ENCODE measurements at regions not wholly inside any gene's neighbourhood (a gene's known extent, or its start where the extent isn't known, plus 50 kb on each side); places are given as distances from the start of the nearest gene placed in this dataset.

DNA sequence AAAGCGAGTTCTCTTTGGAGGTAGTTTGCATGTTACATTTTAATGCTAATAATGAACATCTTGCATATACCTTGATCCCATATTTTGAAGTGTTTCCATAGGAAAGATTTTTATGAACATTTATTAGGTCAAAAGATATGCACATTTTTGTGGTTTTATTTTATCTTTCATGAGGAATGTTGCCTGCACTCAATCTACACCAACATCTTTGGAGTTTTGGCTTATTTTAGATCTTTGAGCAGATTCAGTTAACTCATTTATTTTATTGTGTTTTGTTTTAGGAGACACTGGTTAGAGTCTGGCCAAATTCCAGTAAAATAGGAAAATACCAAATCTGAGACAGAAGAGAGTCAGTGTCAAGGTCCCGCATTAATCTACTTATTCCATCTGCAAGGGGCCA is 540.9 kb downstream of the RNF144A start:
- DNase-seq (ENCODE audit: low spot score), result no peak

DNA sequence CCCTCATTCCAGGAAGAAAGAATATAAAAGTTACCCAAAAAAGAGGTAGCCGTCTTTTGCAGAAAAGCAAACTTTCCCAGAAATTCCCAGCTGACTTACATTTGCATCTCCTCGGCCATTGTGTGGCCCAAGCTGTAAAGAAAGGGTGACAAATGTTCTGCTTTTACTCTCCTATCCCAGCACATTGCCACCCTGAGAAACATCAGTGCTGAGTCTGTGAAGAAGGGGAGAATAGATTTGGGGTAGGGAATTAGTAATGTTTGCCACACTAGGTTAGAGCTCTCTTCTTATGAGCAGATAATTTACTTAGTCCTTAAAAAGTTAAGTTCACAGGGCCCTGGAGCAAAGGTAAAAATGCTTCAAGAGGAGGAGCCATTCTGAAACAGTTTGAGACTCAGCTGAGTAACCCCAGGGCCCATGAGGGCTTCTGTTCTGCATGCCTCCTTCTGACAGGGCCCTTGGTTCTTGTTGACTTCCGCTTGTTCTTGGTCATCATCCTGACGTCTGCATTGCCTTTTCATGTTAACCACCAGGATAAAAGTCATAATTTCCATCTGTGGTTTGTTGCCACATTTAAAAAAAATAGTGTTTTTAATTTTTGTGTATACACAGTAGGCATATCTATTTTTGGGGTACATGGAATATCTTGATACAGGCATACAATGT is 550.7 kb downstream of the RNF144A start:
- no peak for DNase-seq (ENCODE audit: low spot score)

DNA sequence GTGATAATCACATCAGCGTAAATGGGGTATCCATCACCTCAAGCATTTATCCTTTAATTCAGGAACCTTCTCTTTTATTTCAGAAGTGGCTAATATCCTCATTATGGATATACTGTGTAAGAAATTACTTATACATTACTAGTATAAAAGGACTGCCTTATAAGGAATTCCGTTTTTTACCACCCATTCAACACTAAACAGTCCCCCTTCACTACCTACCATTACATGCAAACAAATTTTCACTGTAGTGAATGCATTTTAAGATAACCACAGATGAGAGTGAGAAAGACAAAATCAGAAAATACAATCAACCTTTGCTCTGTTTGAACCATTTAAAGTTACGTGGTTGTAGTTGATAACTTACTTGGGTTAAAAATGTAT is 551.2 kb downstream of the RNF144A start:
- no peak for DNase-seq (ENCODE audit: low spot score)

DNA sequence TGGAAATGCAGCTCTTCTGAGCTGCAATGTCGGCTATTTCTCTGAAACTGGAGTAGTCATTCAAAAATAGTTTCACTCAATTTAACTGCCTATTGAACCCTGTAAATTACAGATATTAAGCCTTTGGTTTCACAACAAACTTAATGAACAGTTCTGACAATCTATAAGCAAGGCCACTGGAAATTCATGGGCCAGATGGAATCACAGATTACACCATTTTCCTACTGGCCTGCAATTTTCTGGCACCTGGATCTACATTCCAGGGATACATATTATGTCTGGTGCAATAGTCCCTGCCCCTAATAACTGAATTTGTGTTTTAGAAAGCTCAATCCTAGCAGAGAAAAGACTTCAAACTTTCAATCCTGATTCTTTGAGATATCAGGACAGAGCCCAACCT is 551.7 kb downstream of the RNF144A start:
- no peak for DNase-seq (ENCODE audit: low spot score)

DNA sequence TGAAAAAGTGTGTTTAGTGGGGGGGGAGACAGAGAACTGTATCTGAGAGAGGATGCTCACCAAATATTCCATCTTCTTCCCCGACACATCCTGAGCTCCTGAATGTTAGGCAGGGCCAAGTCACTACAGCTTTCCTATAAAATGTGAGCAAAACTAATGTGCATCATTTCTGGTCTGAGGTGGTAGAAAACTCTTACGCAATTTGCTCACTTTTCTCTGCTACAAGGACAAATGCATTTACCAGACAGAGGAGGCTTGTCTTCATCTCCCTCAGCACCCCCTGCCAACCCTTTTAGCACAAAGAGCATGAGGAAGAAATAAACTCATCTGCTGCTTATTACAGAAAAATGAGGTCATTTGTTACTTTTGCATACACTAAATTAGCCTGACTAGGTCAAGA is 554.0 kb downstream of the RNF144A start:
- no peak for DNase-seq (ENCODE audit: low spot score)

DNA sequence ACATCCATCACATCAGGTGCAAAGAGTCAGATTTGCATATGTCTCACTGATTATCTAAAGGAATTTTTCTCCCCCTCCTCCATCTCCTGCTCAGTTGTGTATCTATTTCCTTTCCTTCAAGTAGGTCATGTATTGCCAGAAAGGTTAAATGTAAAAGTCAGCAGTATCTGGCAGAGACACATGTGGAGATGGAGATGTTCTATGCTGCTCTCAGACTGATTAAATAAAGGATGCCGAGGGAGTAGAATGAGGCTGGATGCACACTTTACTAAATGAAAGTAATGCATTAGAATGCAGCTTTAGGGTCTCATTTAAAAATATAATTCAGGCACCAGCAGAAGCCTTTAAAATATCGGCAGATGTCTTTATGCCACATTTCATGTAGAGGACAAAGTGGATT is 555.3 kb downstream of the RNF144A start:
- no peak for DNase-seq (ENCODE audit: low spot score)

DNA sequence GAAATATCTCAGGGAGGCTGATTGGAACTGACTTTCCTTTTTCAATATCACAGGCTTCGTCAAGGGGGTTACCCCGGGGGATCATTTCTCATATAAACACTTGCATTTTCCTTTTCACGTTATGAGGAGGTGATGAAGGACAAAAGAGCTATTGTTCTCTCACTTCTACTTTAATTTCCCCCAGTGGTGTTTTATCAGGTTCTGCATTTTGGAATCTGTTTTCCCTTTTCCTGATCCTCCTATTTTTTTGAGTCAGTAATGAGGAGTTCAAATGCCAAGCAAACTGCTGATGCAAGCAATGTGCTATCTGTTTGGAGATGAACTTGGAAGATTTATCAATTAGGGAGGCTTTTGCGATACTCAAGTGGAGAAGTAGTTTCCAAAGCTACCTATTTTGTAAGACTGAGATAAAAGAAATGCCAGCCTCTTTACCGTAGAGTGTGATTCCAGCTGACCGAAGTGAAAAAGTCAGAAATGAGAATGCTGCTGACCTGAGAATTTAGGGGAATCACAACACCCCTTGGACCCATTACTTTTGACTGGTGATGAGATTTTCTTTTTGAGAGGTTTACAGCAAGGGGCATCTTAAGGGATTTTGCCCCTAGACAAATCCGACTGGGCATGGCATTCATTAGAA is 556.0 kb downstream of the RNF144A start:
- no peak for DNase-seq (ENCODE audit: low spot score)

DNA sequence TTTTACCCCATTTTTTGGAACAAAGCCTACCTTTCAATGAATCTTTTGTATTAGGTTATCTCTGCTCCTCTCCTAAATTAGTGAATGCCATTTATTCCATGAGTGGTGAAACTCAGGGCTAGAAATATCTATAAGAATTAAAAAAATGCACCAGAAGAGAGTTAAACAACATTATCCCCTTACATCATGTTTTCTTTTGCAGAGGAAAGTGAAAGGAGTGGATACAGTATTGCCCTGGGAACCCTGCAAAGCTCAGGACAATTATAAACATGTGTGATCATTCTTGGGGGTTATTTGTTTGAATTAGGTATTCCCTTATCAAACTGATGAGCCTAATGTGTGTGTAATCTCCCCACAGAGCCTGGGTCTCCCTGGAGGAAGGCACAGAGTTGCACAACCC is 559.2 kb downstream of the RNF144A start:
- no peak for DNase-seq (ENCODE audit: low spot score)

DNA sequence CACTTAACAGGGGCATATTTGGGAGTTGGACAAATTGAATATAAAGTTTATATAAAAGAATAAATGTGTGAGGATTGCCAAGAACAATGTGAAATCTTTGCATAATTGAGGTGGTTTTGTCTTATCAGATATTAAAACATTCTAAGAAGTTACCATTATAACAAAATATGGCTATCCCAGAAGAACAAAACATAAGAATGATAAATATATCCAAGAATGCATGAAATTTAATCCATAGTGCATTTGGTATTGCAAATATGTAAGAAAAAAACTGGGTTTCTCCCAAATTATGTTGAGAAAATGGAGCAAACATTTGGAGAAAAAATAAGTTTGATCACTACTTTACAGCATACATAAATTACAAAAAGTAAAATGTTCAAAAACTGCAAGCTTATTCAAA is 562.4 kb downstream of the RNF144A start:
- no peak for DNase-seq (ENCODE audit: low spot score)

DNA sequence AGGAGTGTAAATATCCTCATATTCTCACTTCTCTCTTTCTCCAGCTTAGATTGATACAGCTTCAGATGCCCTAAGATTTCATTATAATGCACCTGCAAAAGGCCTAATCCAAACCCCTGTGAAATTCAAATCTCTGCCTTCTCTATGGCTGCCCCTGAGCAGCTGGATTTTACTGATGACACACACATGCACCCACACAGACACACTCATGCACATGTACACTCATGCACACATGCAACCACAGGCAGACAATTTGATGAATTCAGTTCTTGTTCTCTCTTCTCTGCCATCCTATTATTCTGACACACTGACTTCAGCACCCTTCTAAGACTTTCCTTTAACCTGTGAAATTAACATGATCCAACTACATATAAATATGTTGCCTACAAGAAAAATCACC is 563.2 kb downstream of the RNF144A start:
- no peak for DNase-seq (ENCODE audit: low spot score)

DNA sequence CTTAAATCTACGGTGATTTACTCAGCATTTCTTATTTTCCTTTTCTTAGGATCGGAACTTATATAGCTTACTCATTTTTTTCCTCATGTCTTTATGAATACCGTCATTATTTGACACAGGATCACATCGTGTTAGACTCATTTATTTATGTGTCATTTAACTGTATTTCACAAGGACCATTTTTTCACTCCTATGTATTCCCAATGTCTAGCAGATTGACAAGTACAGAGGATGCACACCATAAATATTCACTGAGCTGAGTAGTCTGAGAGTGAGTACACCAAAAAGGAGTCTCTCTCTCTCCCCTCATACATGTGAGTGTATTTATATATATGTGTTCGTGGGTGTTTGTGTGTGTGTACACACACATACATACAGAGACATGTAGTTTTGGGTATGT is 573.5 kb downstream of the RNF144A start:
- DNase-seq (ENCODE audit: low spot score), result no peak

DNA sequence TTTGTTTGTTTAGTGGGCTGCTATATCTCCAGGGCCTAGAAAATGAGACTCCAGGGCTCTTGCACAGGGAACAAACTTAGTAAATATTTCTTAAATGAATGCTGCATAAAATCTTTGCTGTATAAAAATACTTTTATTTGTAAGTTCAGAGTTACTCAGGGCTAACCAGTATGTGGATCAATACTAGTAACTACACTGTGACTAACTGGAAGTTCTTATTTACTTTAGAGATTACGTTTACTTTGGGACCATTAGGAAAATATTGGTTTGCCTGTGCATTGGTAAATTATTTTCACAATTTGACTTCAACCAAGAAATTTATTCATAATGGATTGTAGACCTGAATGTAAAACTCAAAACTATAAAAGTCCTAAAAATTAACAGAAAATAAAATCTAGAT is 575.5 kb downstream of the RNF144A start:
- DNase-seq (ENCODE audit: low spot score), result no peak

DNA sequence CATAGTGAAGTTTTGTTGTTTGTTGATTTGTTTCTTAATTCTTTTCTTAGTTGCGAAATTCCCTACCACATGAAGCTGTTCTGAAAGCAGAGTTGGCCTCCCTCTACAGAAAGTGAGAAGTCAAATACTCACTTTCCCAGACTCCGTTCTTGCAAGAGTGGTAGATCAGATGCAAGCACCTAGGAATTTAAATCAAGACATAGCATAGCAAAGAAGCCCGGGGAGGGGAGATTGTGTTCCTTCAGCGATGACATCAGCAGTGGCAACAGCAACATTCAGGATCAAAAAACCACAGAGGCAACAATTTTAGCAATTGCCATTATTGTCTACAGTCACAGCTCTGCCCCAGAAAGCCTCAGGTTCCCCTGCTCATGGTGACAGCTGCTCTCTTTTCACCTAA is 580.0 kb downstream of the RNF144A start:
- DNase-seq (ENCODE audit: low spot score), result no peak

DNA sequence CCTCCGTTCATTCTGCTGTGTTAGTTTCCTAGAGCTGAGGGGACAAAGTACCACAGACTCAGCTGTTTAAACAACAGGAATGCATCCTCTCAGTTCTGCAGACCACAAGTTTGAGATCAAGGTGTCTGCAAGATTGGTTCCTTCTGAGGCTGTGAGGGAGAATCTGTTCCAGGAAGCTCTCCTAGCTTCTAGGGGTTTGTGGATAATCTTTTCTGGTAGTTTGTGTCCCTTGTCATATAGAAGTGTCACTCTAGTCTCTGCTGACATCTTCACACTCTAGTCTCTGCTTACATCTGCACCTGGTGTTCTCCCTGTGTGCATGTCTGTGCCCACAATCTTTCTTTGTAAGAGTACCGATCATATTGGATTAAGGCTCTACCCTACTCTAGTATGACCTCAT is 581.8 kb downstream of the RNF144A start:
- no peak for DNase-seq (ENCODE audit: low spot score)

DNA sequence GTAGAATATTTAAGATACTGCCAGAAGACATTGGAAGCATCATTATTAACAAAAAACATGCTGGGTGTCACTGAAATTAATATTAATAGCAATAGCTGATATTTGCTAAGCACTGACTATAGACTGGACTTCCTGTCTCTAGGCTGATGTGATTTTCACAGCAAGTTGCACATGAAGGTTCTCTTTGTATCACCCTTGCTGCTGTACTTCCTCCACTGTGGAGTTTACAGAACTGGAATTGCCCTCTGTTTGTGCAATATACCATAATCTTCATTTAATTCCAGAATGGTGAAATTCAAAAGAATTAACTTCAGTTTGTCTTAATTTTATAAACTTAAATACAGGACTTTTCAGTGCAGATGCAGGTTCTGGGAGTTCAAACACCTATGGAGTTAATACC is 585.1 kb downstream of the RNF144A start:
- no peak for DNase-seq (ENCODE audit: low spot score)

DNA sequence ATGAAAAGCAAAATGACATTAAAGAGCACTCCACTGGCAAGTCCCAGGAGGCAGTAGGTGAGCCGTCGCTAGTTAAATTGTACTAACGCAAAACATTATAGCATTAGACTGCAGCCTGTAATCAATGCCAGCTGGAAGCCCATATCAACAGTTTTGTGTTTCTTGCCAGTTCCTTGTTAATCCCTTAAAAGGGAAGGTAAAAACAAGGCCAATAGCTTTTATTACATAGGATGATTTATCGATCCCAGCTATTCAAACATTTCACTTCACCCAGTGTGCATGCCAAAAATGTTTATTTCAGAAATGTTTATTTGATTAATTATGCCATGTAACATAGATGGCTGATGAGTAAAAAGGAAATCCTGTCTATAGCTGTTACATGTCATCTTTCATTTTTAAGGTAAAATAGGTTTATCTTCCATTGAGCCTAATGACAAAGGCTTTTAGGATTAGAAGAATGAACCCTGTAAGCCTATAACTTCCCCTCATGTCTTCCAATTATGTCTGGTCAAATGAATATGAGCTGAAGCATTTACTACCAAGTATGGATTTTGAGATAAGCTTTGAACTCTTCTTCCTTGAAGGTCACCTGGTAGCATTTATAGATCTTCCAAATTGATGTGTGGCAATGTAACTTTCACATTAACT is 591.2 kb downstream of the RNF144A start:
- DNase-seq (ENCODE audit: low spot score), result no peak

DNA sequence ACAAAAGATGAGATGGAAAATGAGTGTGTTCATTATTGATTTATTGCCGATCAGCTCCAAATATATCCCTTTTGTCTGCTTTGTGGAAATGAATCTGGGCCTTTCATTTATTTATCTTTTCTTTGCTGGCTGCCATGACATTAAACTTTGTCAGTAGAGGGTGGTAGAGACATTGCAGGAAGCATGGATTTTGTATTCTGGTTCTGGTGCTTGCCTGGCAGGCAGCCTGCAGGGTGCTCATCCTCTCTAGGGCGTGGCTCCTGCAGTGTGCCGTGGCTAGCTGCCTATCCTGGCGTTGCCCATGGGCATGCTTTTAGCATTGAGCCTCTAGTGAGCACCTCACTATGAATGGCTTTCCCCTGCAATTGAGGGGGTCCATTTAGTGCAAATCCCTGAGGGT is 593.1 kb downstream of the RNF144A start:
- DNase-seq (ENCODE audit: low spot score), result no peak

DNA sequence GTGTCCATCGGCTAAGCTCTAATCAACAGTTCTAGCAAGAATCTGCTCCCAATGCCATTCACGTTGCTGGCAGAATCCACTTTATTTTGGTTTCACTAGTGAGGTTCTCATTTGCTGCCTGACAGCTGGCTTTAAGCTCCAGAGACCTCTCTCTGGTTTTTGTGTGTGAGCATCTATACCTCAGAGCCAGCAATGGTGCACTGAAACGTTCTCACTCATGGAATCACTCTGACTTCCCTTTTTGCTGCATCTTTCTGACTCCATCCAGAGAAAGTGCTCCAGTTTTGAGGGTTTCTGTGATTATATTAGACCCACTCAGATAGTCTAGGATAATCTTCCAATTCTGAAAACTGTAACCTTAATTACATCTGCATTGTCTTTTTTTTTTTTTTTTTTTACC is 596.6 kb downstream of the RNF144A start:
- DNase-seq (ENCODE audit: low spot score), result no peak

DNA sequence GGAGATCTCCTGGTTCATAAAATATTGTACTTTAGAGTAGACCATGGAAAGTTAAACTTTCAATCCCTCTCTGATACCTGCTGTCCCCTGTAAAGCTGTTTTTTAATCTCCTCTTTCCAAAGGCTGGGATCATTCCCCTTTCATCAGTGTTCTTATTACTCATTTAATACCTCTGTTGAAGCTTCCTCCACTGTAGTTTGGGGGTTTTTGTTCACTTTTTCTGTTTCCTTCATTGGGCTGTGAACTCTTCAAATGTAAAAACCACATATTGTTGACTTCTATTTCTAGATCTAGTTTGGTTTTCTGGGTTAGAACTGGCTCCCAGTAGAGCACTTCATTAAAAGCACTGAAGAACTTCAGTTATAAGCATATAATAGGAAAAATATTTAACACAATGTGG is 598.1 kb downstream of the RNF144A start:
- DNase-seq (ENCODE audit: low spot score), result no peak

DNA sequence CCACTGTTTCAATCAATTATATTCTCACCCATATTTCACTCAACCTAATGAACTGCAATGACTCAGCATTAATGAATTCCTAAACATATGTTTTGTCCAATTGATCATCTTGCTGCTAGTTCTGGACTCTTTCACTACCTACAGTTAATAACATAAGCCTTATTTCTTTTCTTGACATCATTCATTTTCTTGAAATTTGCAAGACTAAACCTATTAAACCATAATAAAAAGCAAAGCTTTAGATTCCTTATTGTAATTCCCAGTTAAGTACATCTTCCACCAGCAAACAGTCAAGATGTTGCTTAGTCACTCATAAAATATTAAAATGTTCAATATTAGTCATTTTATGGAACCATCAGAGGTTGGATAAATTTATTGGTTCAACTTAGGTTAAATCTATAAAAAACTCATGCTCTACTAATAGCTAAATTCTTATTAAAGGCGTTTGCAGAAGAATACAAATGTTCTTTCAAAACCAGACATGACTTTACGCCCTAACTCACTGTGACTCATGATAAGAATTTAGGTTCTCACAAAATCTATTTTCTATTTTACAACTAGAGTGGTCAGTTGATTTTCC is 599.4 kb downstream of the RNF144A start:
- no peak for DNase-seq (ENCODE audit: low spot score)

DNA sequence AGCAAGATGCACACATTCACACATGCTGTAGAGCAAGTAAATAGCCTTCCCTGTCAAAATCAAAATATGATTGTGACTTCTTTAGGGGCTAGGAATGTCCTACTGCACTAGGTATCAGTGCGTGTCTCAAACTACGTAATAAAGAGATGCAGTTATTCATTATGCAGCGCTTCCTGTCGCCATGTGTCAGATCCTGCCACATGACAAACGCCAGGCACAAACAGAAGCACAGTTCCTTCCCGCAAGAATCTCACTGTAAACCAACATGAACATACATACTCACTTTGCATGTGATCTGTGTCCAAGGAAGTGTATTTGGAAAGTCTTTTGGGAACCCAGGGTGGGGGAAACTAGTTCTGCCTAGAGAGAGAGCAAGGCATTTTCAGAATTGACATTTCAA is 599.9 kb downstream of the RNF144A start:
- no peak for DNase-seq (ENCODE audit: low spot score)

DNA sequence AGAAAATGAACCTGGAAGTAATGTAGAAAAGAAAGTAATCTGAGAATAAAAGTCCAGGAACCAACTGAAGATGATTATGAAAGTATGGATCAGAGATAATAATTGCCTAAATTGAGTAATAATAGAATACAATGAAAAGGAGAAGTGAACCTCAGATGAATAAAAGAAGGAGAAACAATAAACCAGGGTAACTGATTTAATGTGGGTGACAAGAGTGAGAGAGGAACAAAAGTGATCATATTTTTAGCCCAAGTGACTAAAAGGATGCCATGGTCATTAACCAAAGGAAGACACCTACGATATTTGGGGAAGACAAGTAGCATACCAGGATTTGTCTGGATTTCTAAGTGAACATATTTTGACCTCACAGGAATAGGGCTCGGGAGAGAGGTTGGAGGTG is 600.6 kb downstream of the RNF144A start:
- no peak for DNase-seq (ENCODE audit: low spot score)

DNA sequence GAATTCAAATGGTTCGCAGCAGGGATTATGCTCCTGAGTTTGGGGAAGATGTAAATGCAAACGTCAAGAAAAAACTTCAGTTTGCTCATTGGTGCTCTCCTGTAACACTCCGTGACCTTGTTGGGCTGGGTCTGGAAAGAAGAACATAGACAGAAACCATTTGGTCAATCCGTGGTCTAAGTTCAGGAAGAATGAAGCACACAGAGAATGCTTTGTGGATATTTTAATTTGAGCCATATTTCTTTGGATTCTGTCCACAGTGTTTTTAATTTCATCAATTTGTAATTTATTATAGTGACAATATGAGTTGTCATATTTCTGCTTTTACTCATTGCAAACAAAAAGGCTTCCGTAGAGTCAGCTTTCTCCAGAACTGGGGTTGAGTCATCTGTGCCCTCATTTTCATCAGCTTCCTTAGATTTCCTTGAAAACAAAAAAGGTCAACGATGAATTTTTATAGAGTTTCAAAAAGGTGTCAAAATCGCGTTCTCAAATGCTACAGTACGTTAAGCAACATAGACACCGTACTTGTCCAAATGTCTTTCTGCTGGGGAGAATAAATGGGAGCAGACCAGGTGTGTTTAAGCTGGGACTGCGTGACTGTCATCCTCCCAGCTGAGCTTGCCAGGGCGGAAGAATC is 606.4 kb downstream of the RNF144A start:
- no peak for DNase-seq (ENCODE audit: low spot score)

Measured in HT-29 (cell line).